K562 (cell line): ENCODE measurements at regions not wholly inside any gene's neighbourhood (a gene's known extent, or its start where the extent isn't known, plus 50 kb on each side); places are given as distances from the start of the nearest gene placed in this dataset.

ENCODE experiments used
- ATAC-seq: fragments of 200-7000 bp; cut with Tn5 transposase; 3 replicates; pipeline ENCODE4 v1.9.1; 2020; ENCODE audit warnings: moderate library complexity
- BruUV-seq: library from RNA; stranded (reverse); fragments of 400-500 nt; replicated peaks from 2 replicates; lab custom pipeline; 2021; lab: Mats Ljungman, UMichigan
- CTCF ChIA-PET: fragments of 300-600 bp; formaldehyde crosslinking; extraction: SDS; loops from one replicate; lab custom pipeline; 2021; ENCODE audit warnings: low intra/inter-chr PET ratio; lab: Yijun Ruan, JAX
- POLR2A ChIA-PET: fragments of 300-600, 350-650 bp; sonication (Branson Sonifier 250); formaldehyde crosslinking; extraction: SDS; loops from one replicate; lab custom pipeline; 2021; ENCODE audit warnings: antibody characterized with exemption, inconsistent platforms; lab: Yijun Ruan, JAX
- DNase-seq, 4 experiments: peaks; one replicate each; pipeline versions ENCODE4 v3.0.0 to v3.0.0-alpha.2; 2011 to 2018; ENCODE audit warnings: low spot score in 3 of 4, mixed read lengths in 3 of 4; ENCODE audit errors: extremely low read depth in 1 of 4
- FAIRE-seq: peaks from 2 replicates; lab custom pipeline; 2011; peaks lifted over from hg19 to GRCh38; lab: Jason Lieb, UNC
- H2AFZ ChIP-seq: 2 replicates; pipeline ENCODE4 v1.6.0; 2011; ENCODE audit warnings: low read depth, low read length, control low read depth, inconsistent platforms
- H3K27ac ChIP-seq: fragments of 200-600 bp; 3 replicates; pipeline ENCODE4 v1.8.0; 2011; ENCODE audit warnings: low read depth, mild to moderate bottlenecking, control low read depth, inconsistent platforms, low read length, moderate library complexity, mixed read lengths; ENCODE audit errors: extremely low read depth
- H3K27me3 ChIP-seq, 2 experiments: fragments of 300-600 bp in 1 of 2; 2 replicates in 1 of 2; 3 replicates in 1 of 2; pipeline versions ENCODE4 v1.6.0 to v1.8.0; 2011; ENCODE audit warnings: inconsistent platforms in 2 of 2, low read length in 2 of 2, mild to moderate bottlenecking in 1 of 2, mixed read lengths in 1 of 2, moderate library complexity in 1 of 2; ENCODE audit not compliant: control insufficient read depth in 2 of 2, insufficient read depth in 2 of 2
- H3K36me3 ChIP-seq: fragments of 300-600 bp; 3 replicates; pipeline ENCODE4 v1.8.0; 2011; ENCODE audit warnings: mild to moderate bottlenecking, low read length, inconsistent platforms; ENCODE audit not compliant: control insufficient read depth, insufficient read depth
- H3K4me1 ChIP-seq, 2 experiments: fragments of 200-600 bp in 1 of 2; replicated peaks in 1 of 2; 2 replicates in 1 of 2; 3 replicates in 1 of 2; pipeline versions ENCODE4 v1.5.1 to v1.8.0; 2011; ENCODE audit warnings: inconsistent platforms in 2 of 2, low read length in 2 of 2, mild to moderate bottlenecking in 1 of 2, mixed read lengths in 1 of 2, moderate library complexity in 1 of 2; ENCODE audit not compliant: control insufficient read depth in 2 of 2, insufficient read depth in 2 of 2
- H3K4me2 ChIP-seq: 2 replicates; pipeline ENCODE4 v1.6.1; 2011; ENCODE audit warnings: low read length, control low read depth, inconsistent platforms, mixed read lengths; ENCODE audit not compliant: insufficient read depth
- H3K4me3 ChIP-seq: fragments of 200-600 bp; sonication (generic), shearing (Covaris generic); 2 replicates; pipeline ENCODE4 v1.5.1; 2016; ENCODE audit warnings: control low read depth, inconsistent platforms
- H3K79me2 ChIP-seq: fragments of 200-600 bp; 3 replicates; pipeline ENCODE4 v1.8.0; 2011; ENCODE audit warnings: low read length, inconsistent platforms; ENCODE audit not compliant: control insufficient read depth, insufficient read depth
- H3K9ac ChIP-seq, 2 experiments: 2 replicates each; pipeline versions ENCODE4 v1.6.0 to v1.6.1; 2011; ENCODE audit warnings: low read depth in 2 of 2, low read length in 2 of 2, control low read depth in 1 of 2, inconsistent platforms in 1 of 2, mild to moderate bottlenecking in 1 of 2, mixed read lengths in 1 of 2; ENCODE audit not compliant: insufficient read depth in 1 of 2
- H3K9me1 ChIP-seq: one replicate; pipeline ENCODE4 v1.6.0; 2011; ENCODE audit warnings: inconsistent platforms, mild to moderate bottlenecking, low read length, moderate library complexity; ENCODE audit not compliant: control insufficient read depth, insufficient read depth
- H3K9me3 ChIP-seq: replicated peaks from 2 replicates; pipeline ENCODE4 v1.5.1; 2011; ENCODE audit warnings: low read depth, low read length, inconsistent platforms; ENCODE audit not compliant: control insufficient read depth, insufficient read depth
- H4K20me1 ChIP-seq: replicated peaks from 2 replicates; pipeline ENCODE4 v1.6.1; 2011; ENCODE audit warnings: low read length, inconsistent platforms, mixed read lengths; ENCODE audit not compliant: control insufficient read depth, insufficient read depth
- FOXP4 ChIP-seq: sonication (generic); formaldehyde crosslinking; IDR thresholded peaks from 2 replicates; pipeline ENCODE4 v1.8.0; 2022; ENCODE audit warnings: mild to moderate bottlenecking, missing genetic modification reagents, borderline replicate concordance
- HDAC6 ChIP-seq: IDR thresholded peaks from 2 replicates; pipeline ENCODE4 v1.6.1; 2012; ENCODE audit warnings: low read depth, mild to moderate bottlenecking, control low read depth, inconsistent platforms, low read length, moderate library complexity
- MAFG ChIP-seq: fragments of 450-650 bp; conservative IDR thresholded peaks from 2 replicates; pipeline ENCODE4 v1.6.1; 2016; ENCODE audit warnings: missing genetic modification characterization, missing compliant biosample characterization
- ZNF146 ChIP-seq: IDR thresholded peaks from one replicate; pipeline ENCODE4 v1.6.1; 2018; ENCODE audit warnings: missing compliant biosample characterization; ENCODE audit not compliant: unreplicated experiment
- ZNF324 ChIP-seq: fragments of 250-450 bp; sonication (Bioruptor Pico); IDR thresholded peaks from 2 replicates; pipeline ENCODE4 v1.4.0; 2020; ENCODE audit warnings: mild to moderate bottlenecking
- ZNF347 ChIP-seq: fragments of 450-650 bp; formaldehyde crosslinking; IDR thresholded peaks from 2 replicates; pipeline ENCODE4 v1.4.0; 2020; ENCODE audit warnings: low read depth, mild to moderate bottlenecking, moderate library complexity
- WGBS: fragments of 100-300 bp; shearing (Covaris generic); methylation state at CpG from one replicate; pipeline ENCODE4 v1.1.6; 2016; ENCODE audit warnings: low coverage, mixed read lengths; ENCODE audit not compliant: insufficient coverage; ENCODE audit errors: missing lambda C conversion rate; 5-methylcytosine and 5-hydroxymethylcytosine counted together
- in situ Hi-C: fragments of 300-500 bp; cut with MboI; formaldehyde crosslinking; loops from 4 replicates; pipeline ENCODE4 v1.15.0; 2018; ENCODE audit warnings: inconsistent platforms, mixed read lengths
- intact Hi-C: fragments of 100-400 bp; cut with micrococcal nuclease; formaldehyde crosslinking; loops from 2 replicates; pipeline ENCODE4 v1.14.2; 2022

DNA sequence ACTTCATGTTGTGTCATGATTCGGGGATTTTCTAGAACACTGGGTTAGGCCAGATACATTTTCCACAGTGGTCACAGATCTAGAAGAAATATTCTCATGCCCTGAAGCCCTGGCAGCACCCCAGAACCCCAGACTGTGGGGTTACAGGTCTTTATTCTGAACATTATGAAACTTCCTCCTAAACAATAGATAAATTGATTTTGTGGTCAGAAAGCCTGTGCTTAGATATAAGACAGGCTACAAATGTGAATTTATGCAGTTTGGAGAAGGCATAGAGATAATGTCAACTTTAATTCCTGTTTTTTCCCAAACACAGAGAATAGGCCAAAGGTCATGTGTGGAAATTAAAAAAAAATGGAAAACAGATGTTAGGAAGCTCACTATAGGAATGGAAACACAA lies 492.9 kb downstream of the SPRY1 start:
- no peak overlapping the region for H3K9ac ChIP-seq
- FAIRE-seq, result no peak
- no peak overlapping the region for H3K4me2 ChIP-seq
- no peaks in the 10 kb centered on the region for H3K27me3 ChIP-seq
- ATAC-seq, result no peak
- DNase-seq, result no peak
- no peaks in the 10 kb centered on the region for H3K79me2 ChIP-seq
- no peak overlapping the region for H3K4me3 ChIP-seq
- no peaks in the 10 kb centered on the region for H4K20me1 ChIP-seq
- H3K9me3 ChIP-seq, result no peaks in the 10 kb centered on the region; the same call in 1 of the 2 replicates
- in situ Hi-C loops, result no loop called here
- no peaks in the 10 kb centered on the region for H3K36me3 ChIP-seq
- TF ChIP-seq ZNF347 (CRISPR knock-in tag) (no peak), HDAC6 (no peak), MAFG (tag) (no peak), ZNF146 (CRISPR knock-in tag) (no peak), ZNF324 (CRISPR knock-in tag) (no peak), FOXP4 (no peak)
- no peak overlapping the region for H3K27ac ChIP-seq
- CTCF ChIA-PET, result no interaction called here
- no TSS peak for BruUV-seq
- H3K9me1 ChIP-seq, result no peaks in the 10 kb centered on the region
- 0% methylated on average over 1 of the region's 1 CpG for WGBS
- no peaks in the 10 kb centered on the region for H3K4me1 ChIP-seq
- POLR2A ChIA-PET, result no interaction called here
- H2AFZ ChIP-seq, result no peak overlapping the region
- intact Hi-C loops, result no loop called here
